ENCODE measurements at regions not wholly inside any gene's neighbourhood (a gene's known extent, or its start where the extent isn't known, plus 50 kb on each side); places are given as distances from the start of the nearest gene placed in this dataset.

DNA sequence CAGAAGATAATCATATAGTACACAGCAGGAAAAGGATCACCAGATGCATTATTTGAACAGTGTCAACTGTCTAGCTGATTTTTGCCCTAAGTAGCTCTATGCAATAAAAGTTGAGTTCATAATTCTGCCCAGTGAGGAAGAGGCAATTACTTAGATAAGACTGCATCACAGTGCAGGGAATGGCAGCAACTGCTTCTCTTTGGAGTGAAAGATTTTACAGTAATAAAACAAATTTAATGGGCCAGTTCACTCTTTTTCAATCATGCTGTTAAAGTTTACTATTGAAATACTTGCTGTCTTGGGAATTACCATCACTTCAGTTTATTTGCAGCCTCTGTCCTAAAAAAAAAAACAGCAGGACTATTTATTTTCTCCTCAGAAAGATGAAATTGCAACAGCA lies 907.9 kb downstream of the ANKRD7 start:
- no peak for TF ChIP-seq CTCF (IDR thresholded peaks at IDR 0.05; ENCODE audit: low read depth, low read length)
- no peak overlapping the region for H3K4me3 ChIP-seq (replicated peaks in 1 of 2; ENCODE audit: low read depth in 2 of 2, low read length in 2 of 2)
- DNase-seq (ENCODE audit: low read depth in 2 of 2), result no peak

DNA sequence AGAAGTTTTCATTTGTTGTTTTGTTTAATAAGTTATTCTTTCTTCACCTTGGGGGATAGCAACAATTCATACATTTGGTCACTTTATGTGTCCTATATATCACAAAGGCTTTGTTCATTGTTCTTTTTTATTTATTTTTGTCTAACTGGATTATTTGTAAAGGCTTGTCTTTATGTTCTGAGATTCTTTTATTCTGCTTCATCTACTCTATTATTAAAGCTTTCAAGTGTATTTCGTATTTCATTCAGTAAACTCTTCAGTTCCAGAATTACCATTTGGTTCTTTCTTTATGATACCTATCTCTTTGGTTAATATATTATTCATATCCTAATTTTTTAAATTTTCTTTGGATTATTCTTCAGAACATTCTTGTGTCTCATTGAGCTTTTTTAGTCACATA lies 942.9 kb downstream of the ANKRD7 start:
- DNase-seq (ENCODE audit: low read depth in 2 of 2), result no peak
- no peak overlapping the region for H3K4me3 ChIP-seq (replicated peaks in 1 of 2; ENCODE audit: low read depth in 2 of 2, low read length in 2 of 2)
- no peak for TF ChIP-seq CTCF (IDR thresholded peaks at IDR 0.05; ENCODE audit: low read depth, low read length)

DNA sequence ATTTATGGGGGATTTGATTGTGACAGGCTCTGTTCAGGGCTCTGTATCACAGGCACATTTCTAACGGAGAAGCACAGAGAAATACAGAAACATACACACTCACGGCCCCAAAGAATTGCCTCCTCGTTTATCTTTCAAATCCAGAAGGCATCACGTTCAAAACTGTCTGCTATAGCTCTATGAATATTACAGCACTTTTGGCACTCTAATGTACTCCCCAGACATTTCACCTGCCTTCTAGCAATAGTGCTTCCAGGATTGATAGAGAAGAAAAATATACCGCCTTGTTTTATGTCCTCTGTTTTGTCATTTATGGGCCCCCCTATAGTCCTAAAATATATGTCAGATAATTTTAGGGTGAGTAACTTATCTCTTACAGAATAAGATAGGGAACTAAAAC lies 947.5 kb downstream of the ANKRD7 start:
- DNase-seq (ENCODE audit: low read depth in 2 of 2), result no peak
- H3K4me3 ChIP-seq (replicated peaks in 1 of 2; ENCODE audit: low read depth in 2 of 2, low read length in 2 of 2), result no peak overlapping the region
- TF ChIP-seq CTCF (IDR thresholded peaks at IDR 0.05; ENCODE audit: low read depth, low read length), result no peak

DNA sequence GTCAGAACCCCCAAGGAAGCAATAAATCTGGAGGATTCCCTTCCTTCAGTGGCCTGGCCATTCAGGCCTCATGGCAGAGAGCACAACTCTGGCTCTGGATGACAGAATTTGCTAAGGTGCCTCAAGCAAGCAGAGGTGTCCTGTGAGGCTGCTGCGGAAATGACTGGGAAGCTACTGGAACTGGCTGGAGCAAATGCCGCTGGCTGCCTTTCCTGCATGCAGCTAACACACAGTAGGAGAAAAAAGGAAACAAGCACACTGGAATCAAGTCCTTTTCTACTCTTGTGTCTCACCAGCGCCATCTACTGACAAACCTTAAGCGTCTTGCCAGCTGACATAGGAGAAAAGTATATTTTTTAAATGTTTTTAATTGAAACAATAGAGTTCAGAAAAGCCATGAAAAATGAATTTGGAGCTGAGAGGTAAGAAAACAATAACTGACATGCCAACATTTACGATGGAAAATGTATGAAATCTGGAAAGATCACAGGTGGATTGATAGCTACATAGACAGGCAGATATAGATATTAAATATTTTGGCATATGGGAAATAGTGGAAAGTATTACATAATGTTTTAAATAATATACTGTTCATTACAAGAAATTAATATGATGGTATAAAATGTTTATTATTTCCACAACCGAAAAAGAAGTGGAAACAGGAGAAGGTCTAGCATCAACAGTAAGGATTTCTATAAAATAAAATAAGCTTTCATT lies 951.6 kb downstream of the ANKRD7 start:
- peak; percentile 66 to 81 for DNase-seq (ENCODE audit: low read depth in 2 of 2)
- peak; percentile 72 for TF ChIP-seq CTCF (IDR thresholded peaks at IDR 0.05; ENCODE audit: low read depth, low read length)
- no peak overlapping the region for H3K4me3 ChIP-seq (replicated peaks in 1 of 2; ENCODE audit: low read depth in 2 of 2, low read length in 2 of 2)

- H3K4me3 ChIP-seq (replicated peaks in 1 of 2; ENCODE audit: low read depth in 2 of 2, low read length in 2 of 2), result no peak overlapping the region
- no peak for TF ChIP-seq CTCF (IDR thresholded peaks at IDR 0.05; ENCODE audit: low read depth, low read length)
Observed at GRCh38 chr7:119177863-119178262, 953.4 kb downstream of the ANKRD7 start.

GRCh38 chr7:119184124-119184788 lies 959.8 kb downstream of the ANKRD7 start:
- no peak overlapping the region for H3K4me3 ChIP-seq (replicated peaks in 1 of 2; ENCODE audit: low read depth in 2 of 2, low read length in 2 of 2)
- no peak for TF ChIP-seq CTCF (IDR thresholded peaks at IDR 0.05; ENCODE audit: low read depth, low read length)
- no peak for DNase-seq (ENCODE audit: low read depth in 2 of 2)

More at GRCh38 chr7:119177863-119178262, 953.4 kb downstream of the ANKRD7 start:
- DNase-seq (ENCODE audit: low read depth in 2 of 2), result no peak
